Stimulated activated CD4-positive, alpha-beta T cell treated with anti-CD3 and anti-CD28 coated beads, TNF-alpha, amount 100 ng/mL, for 4 hours (primary cell): ENCODE measurements at regions not wholly inside any gene's neighbourhood (a gene's known extent, or its start where the extent isn't known, plus 50 kb on each side); places are given as distances from the start of the nearest gene placed in this dataset.
A peak's percentile ranks its signal among the peaks of the same experiment; 100 is the strongest.
"Not testable (repeated sequence)": the region's sequence is repeated elsewhere in the genome, so short reads cannot be mapped to it uniquely, and the experiment has no call there.

ENCODE experiments used
- DNase-seq, 3 experiments: peaks; one replicate each; pipeline ENCODE4 v3.0.0-alpha.2; 2020; ENCODE audit warnings: low read depth in 3 of 3

GRCh38 chr7:65317372-65317771 lies 56.3 kb upstream of the ZNF92 start:
- DNase-seq, result no peak

GRCh38 chr7:65310761-65311160 lies 62.9 kb upstream of the ZNF92 start:
- DNase-seq, result no peak

DNA sequence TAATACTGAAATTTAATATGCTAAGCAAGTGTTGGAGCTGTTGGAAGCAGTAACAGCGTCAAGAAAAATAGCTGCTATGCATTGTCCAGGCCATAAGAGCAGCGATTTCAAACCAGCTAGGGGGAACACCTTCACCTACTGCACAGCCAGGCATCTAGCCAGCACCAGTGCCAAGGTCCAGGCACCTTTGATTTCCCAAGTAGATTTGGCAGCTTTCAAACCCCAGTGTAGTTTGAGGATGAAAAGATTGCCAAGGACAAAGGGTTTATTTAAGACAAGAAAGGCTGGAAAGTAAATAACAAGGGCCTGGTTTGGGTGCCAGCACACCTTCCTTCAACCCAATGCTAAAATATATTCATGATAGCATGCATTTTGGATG lies 65.4 kb upstream of the ZNF92 start:
- no peak for DNase-seq

GRCh38 chr7:65307651-65308299 lies 65.9 kb upstream of the ZNF92 start:
- DNase-seq, result peak in 2 of 3 experiments; percentile 0 to 12

- DNase-seq, result no peak
These were observed 69.5 kb upstream of the ZNF92 start for GRCh38 chr7:65304175-65304574.

GRCh38 chr7:65302883-65303282 lies 70.8 kb upstream of the ZNF92 start:
- DNase-seq, result no peak

GRCh38 chr7:65301007-65301406 lies 72.6 kb upstream of the ZNF92 start:
- DNase-seq, result no peak

DNA sequence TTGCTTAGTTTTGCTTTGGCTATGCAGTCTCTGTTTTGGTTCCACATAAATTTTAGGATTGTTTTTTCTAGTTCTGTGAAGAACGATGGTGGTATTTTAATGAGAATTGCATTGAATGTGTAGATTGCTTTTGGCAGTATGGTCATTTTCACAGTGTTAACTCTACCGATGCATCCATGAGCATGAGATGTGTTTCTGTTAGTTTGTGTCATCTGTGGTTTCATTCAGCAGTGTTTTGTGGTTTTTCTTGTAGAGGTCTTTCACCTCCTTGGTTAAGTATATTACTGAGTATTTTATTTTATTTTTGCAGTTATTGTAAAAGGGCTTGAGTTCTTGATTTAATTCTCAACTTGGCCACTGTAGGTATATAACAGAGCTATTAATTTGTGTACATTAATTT lies 78.2 kb upstream of the ZNF92 start:
- no peak for DNase-seq

- not testable (repeated sequence) for DNase-seq
These were observed 83.3 kb upstream of the ZNF92 start for GRCh38 chr7:65290340-65290739.

DNA sequence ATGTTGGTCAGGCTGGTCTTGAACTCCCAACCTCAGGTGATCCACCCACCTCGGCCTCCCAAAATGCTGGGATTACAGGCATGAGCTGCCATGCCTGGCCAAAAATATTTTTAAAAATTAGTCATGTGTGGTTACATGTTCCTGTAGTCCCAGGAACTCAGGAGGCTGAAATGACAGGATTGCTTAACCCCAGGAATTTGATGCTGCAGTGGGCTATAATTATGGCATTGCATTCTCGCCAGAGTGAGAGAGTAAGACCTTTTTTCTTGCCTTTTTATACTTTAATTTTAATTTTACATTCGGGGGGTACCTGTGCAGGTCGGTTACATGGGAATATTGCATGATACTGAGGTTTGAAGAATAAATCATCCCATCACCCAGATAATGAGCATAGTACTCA lies 86.6 kb upstream of the ZNF92 start:
- no peak for DNase-seq

- no peak for DNase-seq
These were observed 87.5 kb upstream of the ZNF92 start for GRCh38 chr7:65285906-65286864.

- not testable (repeated sequence) for DNase-seq
These were observed 88.4 kb upstream of the ZNF92 start for GRCh38 chr7:65285241-65285640.

DNA sequence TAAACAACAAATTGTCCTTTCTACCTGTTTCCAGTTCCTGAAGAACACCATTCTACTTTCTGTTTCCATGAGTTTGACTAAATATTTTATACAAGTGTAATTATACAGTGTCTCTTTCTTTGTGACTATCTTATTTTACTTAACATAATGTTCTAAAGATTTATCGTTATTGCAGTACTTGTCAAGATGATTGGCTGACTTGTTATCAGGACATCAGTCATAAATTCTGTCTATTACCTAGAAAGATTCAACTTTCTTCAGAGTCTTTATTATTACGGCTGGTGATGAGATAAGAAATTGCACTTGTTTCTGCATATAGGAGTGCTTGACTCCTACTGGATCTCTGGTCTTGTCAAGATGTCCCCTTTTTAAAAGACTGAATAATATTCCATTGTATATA lies 93.9 kb upstream of the ZNF92 start:
- DNase-seq, result no peak

GRCh38 chr7:65276822-65277221 lies 96.8 kb upstream of the ZNF92 start:
- DNase-seq, result no peak

DNA sequence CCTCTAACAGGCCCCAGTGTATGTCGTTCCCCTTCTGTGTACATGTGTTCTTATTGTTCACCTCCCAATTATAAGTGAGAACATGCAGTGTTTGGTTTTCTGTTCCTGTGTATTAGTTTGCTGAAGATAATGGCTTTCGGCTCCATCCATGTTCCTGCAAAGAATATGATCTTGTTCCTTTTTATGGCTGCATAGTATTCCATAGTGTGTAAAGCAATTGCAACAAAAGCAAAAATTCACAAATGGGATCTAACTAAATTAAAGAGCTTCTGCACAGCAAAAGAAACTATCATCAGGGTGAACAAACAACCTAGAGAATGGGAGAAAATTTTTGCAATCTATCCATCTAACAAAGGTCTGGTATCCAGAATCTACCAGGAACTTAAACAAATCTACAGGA lies 102.2 kb upstream of the ZNF92 start:
- DNase-seq, result not testable (repeated sequence)

DNA sequence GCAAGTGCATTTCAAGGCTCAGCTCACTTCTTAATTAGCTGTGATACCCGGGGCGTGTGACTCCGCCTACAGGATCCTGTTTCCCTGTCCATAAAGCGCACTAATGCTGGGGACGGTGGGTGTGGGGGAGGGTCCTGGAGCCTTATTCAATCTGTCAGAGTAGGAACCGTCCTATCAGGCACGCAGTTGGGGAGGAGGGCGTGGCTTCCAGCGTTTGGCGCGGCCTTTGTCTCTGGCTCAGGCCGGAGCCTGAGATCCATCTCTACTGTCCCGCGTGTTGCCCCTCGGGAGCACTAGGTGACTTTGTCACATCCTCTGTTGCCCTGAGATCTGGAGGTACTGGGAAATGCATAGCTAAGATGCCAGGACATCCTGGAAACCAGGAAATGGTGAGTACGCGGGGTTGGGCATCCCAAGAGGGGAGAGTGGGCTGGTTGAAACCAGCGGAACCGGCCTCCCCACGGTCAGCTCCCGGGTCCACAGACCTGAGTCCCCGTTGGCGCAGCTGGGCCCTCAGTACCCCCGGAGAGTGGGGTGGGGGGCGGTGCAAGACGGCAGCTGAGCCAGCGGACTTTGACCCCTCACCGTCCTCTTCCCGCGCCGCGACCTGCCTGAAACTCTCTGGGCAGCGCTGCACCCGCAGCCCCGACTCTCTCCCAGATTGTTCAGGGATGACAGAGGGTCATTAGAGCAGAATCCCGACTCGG lies 104.4 kb upstream of the ZNF92 start:
- no peak for DNase-seq

GRCh38 chr7:65268782-65269149 lies 104.9 kb upstream of the ZNF92 start:
- no peak for DNase-seq

GRCh38 chr7:65265933-65266519 lies 107.6 kb upstream of the ZNF92 start:
- DNase-seq, result no peak

DNA sequence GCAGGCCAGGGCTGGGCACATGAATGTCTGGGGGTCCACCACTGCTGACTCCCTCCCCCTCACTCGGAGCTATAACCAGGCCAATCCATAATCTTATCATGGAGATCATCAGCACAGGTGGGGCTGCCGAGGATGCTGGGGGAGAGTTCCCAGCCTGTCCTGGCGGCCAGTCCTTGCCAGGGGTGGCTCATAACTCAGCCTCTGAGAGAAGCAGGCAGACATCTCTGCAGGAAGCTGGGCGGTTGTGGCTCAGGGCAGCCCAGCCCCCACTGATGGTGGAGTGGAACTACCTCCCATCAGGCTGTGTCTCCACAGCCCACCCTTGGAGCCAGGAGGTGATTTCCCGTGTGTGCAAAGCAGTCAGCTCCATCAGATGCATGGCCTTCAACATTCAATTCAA lies 109.4 kb upstream of the ZNF92 start:
- no peak for DNase-seq

GRCh38 chr7:65260673-65261072 lies 113.0 kb upstream of the ZNF92 start:
- not testable (repeated sequence) for DNase-seq

- not testable (repeated sequence) for DNase-seq
These were observed 113.7 kb upstream of the ZNF92 start for GRCh38 chr7:65259864-65260525.

DNA sequence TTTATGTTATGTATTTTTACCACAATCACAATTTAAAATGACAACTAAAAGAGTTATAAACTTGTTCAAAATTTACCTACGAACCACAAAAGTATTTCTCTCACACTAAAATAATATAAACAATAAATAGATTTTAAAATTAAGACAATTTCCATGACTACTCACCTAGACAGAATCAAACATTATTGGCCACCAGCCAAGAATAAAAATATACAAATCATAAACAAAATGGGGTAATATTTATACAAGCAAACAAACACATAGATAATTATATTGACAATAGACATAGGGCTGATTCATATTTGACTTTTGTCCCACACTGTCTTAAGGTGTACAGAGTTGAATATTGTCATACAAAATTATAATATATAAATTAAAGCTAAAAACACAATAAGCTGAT lies 119.6 kb upstream of the ZNF92 start:
- no peak for DNase-seq
